Trophoblast cell (in vitro differentiated cells and primary cell): ENCODE measurements at regions not wholly inside any gene's neighbourhood (a gene's known extent, or its start where the extent isn't known, plus 50 kb on each side); places are given as distances from the start of the nearest gene placed in this dataset.
A peak's percentile ranks its signal among the peaks of the same experiment; 100 is the strongest.

Source experiments
- DNase-seq, 2 donors: peaks; one replicate each; pipeline ENCODE4 v3.0.0-alpha.2; 2016
- H2AFZ ChIP-seq: 2 replicates; pipeline ENCODE4 v1.6.1; 2013; ENCODE audit warnings: low read length, moderate library complexity, mild to moderate bottlenecking; ENCODE audit not compliant: insufficient read depth, poor library complexity
- H2AK5ac ChIP-seq: 2 replicates; pipeline ENCODE4 v1.6.1; 2013; ENCODE audit warnings: mild to moderate bottlenecking, low read length
- H2BK120ac ChIP-seq: 2 replicates; pipeline ENCODE4 v1.6.1; 2013; ENCODE audit warnings: low read length, mild to moderate bottlenecking, moderate library complexity; ENCODE audit not compliant: insufficient read depth, poor library complexity
- H2BK12ac ChIP-seq: 2 replicates; pipeline ENCODE4 v1.6.1; 2013; ENCODE audit warnings: mild to moderate bottlenecking, low read length, moderate library complexity
- H2BK5ac ChIP-seq: 2 replicates; pipeline ENCODE4 v1.6.1; 2013; ENCODE audit warnings: low read length, low read depth, moderate library complexity, mild to moderate bottlenecking; ENCODE audit not compliant: poor library complexity
- H3K14ac ChIP-seq: 2 replicates; pipeline ENCODE4 v1.6.1; 2013; ENCODE audit warnings: mild to moderate bottlenecking, low read length
- H3K18ac ChIP-seq: 2 replicates; pipeline ENCODE4 v1.6.1; 2013; ENCODE audit warnings: mild to moderate bottlenecking, low read length
- H3K23ac ChIP-seq: 2 replicates; pipeline ENCODE4 v1.6.1; 2013; ENCODE audit warnings: low read length
- H3K27ac ChIP-seq: 2 replicates; pipeline ENCODE4 v1.5.1; 2013; ENCODE audit warnings: low read depth, mild to moderate bottlenecking, inconsistent platforms, low read length, moderate library complexity
- H3K27me3 ChIP-seq: 2 replicates; pipeline ENCODE4 v1.6.1; 2013; ENCODE audit warnings: inconsistent platforms, mild to moderate bottlenecking, low read length, moderate library complexity; ENCODE audit not compliant: insufficient read depth
- H3K36me3 ChIP-seq, 2 experiments: 1 replicate in 1 of 2; 2 replicates in 1 of 2; pipeline ENCODE4 v1.6.1; 2013; ENCODE audit warnings: low read length in 2 of 2, mild to moderate bottlenecking in 2 of 2, moderate library complexity in 1 of 2; ENCODE audit not compliant: insufficient read depth in 2 of 2, control insufficient read depth in 1 of 2
- H3K4ac ChIP-seq: 2 replicates; pipeline ENCODE4 v1.6.1; 2013; ENCODE audit warnings: low read depth, mild to moderate bottlenecking, low read length, moderate library complexity
- H3K4me1 ChIP-seq, 2 experiments: 1 replicate in 1 of 2; 2 replicates in 1 of 2; pipeline ENCODE4 v1.6.1; 2013; ENCODE audit warnings: low read length in 2 of 2, mild to moderate bottlenecking in 2 of 2, moderate library complexity in 1 of 2; ENCODE audit not compliant: insufficient read depth in 2 of 2, control insufficient read depth in 1 of 2
- H3K4me2 ChIP-seq: 2 replicates; pipeline ENCODE4 v1.6.1; 2013; ENCODE audit warnings: inconsistent platforms, mild to moderate bottlenecking, low read length, moderate library complexity
- H3K4me3 ChIP-seq: 2 replicates; pipeline ENCODE4 v1.5.1; 2013; ENCODE audit warnings: mild to moderate bottlenecking, low read depth, low read length, inconsistent platforms
- H3K79me1 ChIP-seq: one replicate; pipeline ENCODE4 v1.6.1; 2013; ENCODE audit warnings: low read length
- H3K79me2 ChIP-seq: 2 replicates; pipeline ENCODE4 v1.6.1; 2013; ENCODE audit warnings: low read length, mild to moderate bottlenecking; ENCODE audit not compliant: control insufficient read depth, insufficient read depth, poor library complexity
- H3K9ac ChIP-seq: 2 replicates; pipeline ENCODE4 v1.6.1; 2013; ENCODE audit warnings: mild to moderate bottlenecking, low read length
- H3K9me3 ChIP-seq: 2 replicates; pipeline ENCODE4 v1.6.1; 2013; ENCODE audit warnings: low read depth, mild to moderate bottlenecking, control low read depth, inconsistent platforms, low read length; ENCODE audit not compliant: insufficient read depth
- H4K12ac ChIP-seq: 2 replicates; pipeline ENCODE4 v1.6.1; 2013; ENCODE audit warnings: low read depth, mild to moderate bottlenecking, low read length, moderate library complexity
- H4K8ac ChIP-seq: 2 replicates; pipeline ENCODE4 v1.6.1; 2013; ENCODE audit warnings: low read depth, mild to moderate bottlenecking, low read length, moderate library complexity
- H4K91ac ChIP-seq: one replicate; pipeline ENCODE4 v1.6.1; 2013; ENCODE audit warnings: low read depth, mild to moderate bottlenecking, low read length, moderate library complexity
- WGBS: extraction: QIAGEN DNeasy Blood & Tissue Kit; methylation state at CpG from one replicate; pipeline ENCODE4 v1.1.7; 2013; ENCODE audit warnings: missing lambda C conversion rate; ENCODE audit not compliant: insufficient read length, insufficient coverage; ENCODE audit errors: extremely low coverage; 5-methylcytosine and 5-hydroxymethylcytosine counted together

- Histone ChIP-seq H2AK5ac (no peak overlapping the region), H3K4me1 (no peaks in the 10 kb centered on the region), H3K14ac (no peak overlapping the region), H4K91ac (no peak overlapping the region), H3K23ac (no peak overlapping the region), H3K36me3 (no peaks in the 10 kb centered on the region), H3K79me2 (no peaks in the 10 kb centered on the region), H2BK5ac (no peak overlapping the region), H3K4ac (no peak overlapping the region), H3K9ac (no peak overlapping the region), H3K27ac (no peak overlapping the region), H3K18ac (no peak overlapping the region), H3K4me2 (no peak overlapping the region), H3K27me3 (no peaks in the 10 kb centered on the region), H3K9me3 (no peaks in the 10 kb centered on the region), H2BK120ac (no peak overlapping the region), H4K12ac (no peak overlapping the region), H4K8ac (no peak overlapping the region), H2BK12ac (no peak overlapping the region), H2AFZ (no peak overlapping the region), H3K4me3 (no peak overlapping the region), H3K79me1 (no peaks in the 10 kb centered on the region)
- no peak for DNase-seq
- no CpG with 5 or more reads among the region's 1 CpG for WGBS
Observed at GRCh38 chr6:126174697-126175096, 165.2 kb upstream of the CENPW start.

GRCh38 chr6:126175251-126175650 is 164.7 kb upstream of the CENPW start:
- WGBS, result no CpG with 5 or more reads among the region's 1 CpG
- H3K27me3 ChIP-seq, result no peaks in the 10 kb centered on the region

GRCh38 chr6:126176282-126176681 is 163.6 kb upstream of the CENPW start:
- no peak overlapping the region for H2BK120ac ChIP-seq
- no peak overlapping the region for H2BK5ac ChIP-seq
- H4K12ac ChIP-seq, result no peak overlapping the region
- no peak overlapping the region for H3K14ac ChIP-seq
- no peaks in the 10 kb centered on the region for H3K27me3 ChIP-seq
- no peak overlapping the region for H3K18ac ChIP-seq
- H3K4me2 ChIP-seq, result no peak overlapping the region
- H3K23ac ChIP-seq, result no peak overlapping the region
- no peaks in the 10 kb centered on the region for H3K9me3 ChIP-seq
- H3K4me1 ChIP-seq, result no peaks in the 10 kb centered on the region
- no peak overlapping the region for H2AFZ ChIP-seq
- no peaks in the 10 kb centered on the region for H3K36me3 ChIP-seq
- H2BK12ac ChIP-seq, result no peak overlapping the region
- no peaks in the 10 kb centered on the region for H3K79me1 ChIP-seq
- no peak overlapping the region for H3K27ac ChIP-seq
- no peak for DNase-seq
- H4K8ac ChIP-seq, result no peak overlapping the region
- H3K4ac ChIP-seq, result no peak overlapping the region
- no peak overlapping the region for H2AK5ac ChIP-seq
- H4K91ac ChIP-seq, result no peak overlapping the region
- no peaks in the 10 kb centered on the region for H3K79me2 ChIP-seq
- no peak overlapping the region for H3K9ac ChIP-seq
- H3K4me3 ChIP-seq, result no peak overlapping the region

More at GRCh38 chr6:126175251-126175650, 164.7 kb upstream of the CENPW start:
- Histone ChIP-seq H4K91ac (no peak overlapping the region), H4K12ac (no peak overlapping the region), H4K8ac (no peak overlapping the region), H3K4ac (no peak overlapping the region), H3K18ac (no peak overlapping the region), H3K79me2 (no peaks in the 10 kb centered on the region), H2AK5ac (no peak overlapping the region), H3K9me3 (no peaks in the 10 kb centered on the region), H3K79me1 (no peaks in the 10 kb centered on the region), H2AFZ (no peak overlapping the region), H3K23ac (no peak overlapping the region), H3K4me2 (no peak overlapping the region), H3K36me3 (no peaks in the 10 kb centered on the region), H2BK12ac (no peak overlapping the region), H2BK5ac (no peak overlapping the region), H3K4me1 (no peaks in the 10 kb centered on the region), H2BK120ac (no peak overlapping the region), H3K27ac (no peak overlapping the region), H3K4me3 (no peak overlapping the region), H3K9ac (no peak overlapping the region), H3K14ac (no peak overlapping the region)
- DNase-seq, result no peak

- peak in 1 of 2 donors; percentile 11 for DNase-seq
- Histone ChIP-seq H3K4me1 (peaks cover 0 to 2% of the 10 kb centered on the region in 2 experiments), H3K9me3 (no peaks in the 10 kb centered on the region), H4K8ac (no peak overlapping the region), H3K27me3 (no peaks in the 10 kb centered on the region), H2BK120ac (no peak overlapping the region), H2BK5ac (no peak overlapping the region), H3K9ac (no peak overlapping the region), H3K4me2 (no peak overlapping the region), H2AK5ac (no peak overlapping the region), H3K79me1 (no peaks in the 10 kb centered on the region), H4K91ac (no peak overlapping the region), H3K4ac (no peak overlapping the region), H4K12ac (no peak overlapping the region), H3K27ac (no peak overlapping the region), H2BK12ac (no peak overlapping the region), H3K36me3 (no peaks in the 10 kb centered on the region), H3K23ac (no peak overlapping the region), H3K14ac (no peak overlapping the region), H3K4me3 (no peak overlapping the region), H3K79me2 (no peaks in the 10 kb centered on the region), H3K18ac (no peak overlapping the region), H2AFZ (no peak overlapping the region)
- no CpG with 5 or more reads among the region's 4 CpGs for WGBS
Observed at GRCh38 chr6:126180585-126180984, 159.3 kb upstream of the CENPW start.
